GM12878 (cell line): ENCODE measurements at regions not wholly inside any gene's neighbourhood (a gene's known extent, or its start where the extent isn't known, plus 50 kb on each side); places are given as distances from the start of the nearest gene placed in this dataset.
A peak's percentile ranks its signal among the peaks of the same experiment; 100 is the strongest.

Source experiments
- ATAC-seq: fragments of 200-7000 bp; cut with Tn5 transposase; 3 replicates; pipeline ENCODE4 v1.9.1; 2020; ENCODE audit warnings: mild to moderate bottlenecking, moderate library complexity
- BruUV-seq: library from RNA; stranded (reverse); fragments of 400-500 nt; replicated peaks from 2 replicates; lab custom pipeline; 2021; lab: Mats Ljungman, UMichigan
- CTCF ChIA-PET: fragments of 300-600 bp; sonication (Branson Sonifier 250); formaldehyde crosslinking; extraction: SDS; loops from one replicate; lab custom pipeline; 2021; ENCODE audit warnings: inconsistent platforms; lab: Yijun Ruan, JAX
- POLR2A ChIA-PET: fragments of 350-600 bp; formaldehyde crosslinking; extraction: SDS; loops from one replicate; lab custom pipeline; 2021; ENCODE audit warnings: inconsistent platforms; lab: Charles Lee
- RAD21 ChIA-PET: fragments of 300-600 bp; sonication (Branson Sonifier 250); formaldehyde crosslinking; loops from one replicate; lab custom pipeline; 2023; ENCODE audit warnings: antibody characterized with exemption; ENCODE audit not compliant: unreplicated experiment; lab: Charles Lee
- SMC1A ChIA-PET: fragments of 300-600 bp; sonication (Branson Sonifier 250); formaldehyde crosslinking; loops from one replicate; lab custom pipeline; 2023; ENCODE audit not compliant: unreplicated experiment, uncharacterized antibody; lab: Charles Lee
- DNase-seq: peaks from one replicate; pipeline ENCODE4 v3.0.0-alpha.2; 2011; ENCODE audit warnings: low read depth, low spot score
- FAIRE-seq: peaks from 3 replicates; lab custom pipeline; 2011; peaks lifted over from hg19 to GRCh38; lab: Jason Lieb, UNC
- H2AFZ ChIP-seq: 2 replicates; pipeline ENCODE4 v1.6.0; 2011; ENCODE audit warnings: low read depth, low read length, control low read depth; ENCODE audit not compliant: control insufficient read depth
- H3K27ac ChIP-seq: 2 replicates; pipeline ENCODE4 v1.5.1; 2011; ENCODE audit warnings: control low read depth; ENCODE audit not compliant: control insufficient read depth, insufficient read depth
- H3K27me3 ChIP-seq, 2 experiments: replicated peaks in 1 of 2; 2 replicates each; pipeline versions ENCODE4 v1.6.0 to v1.6.1; 2011; ENCODE audit warnings: low read length in 1 of 2; ENCODE audit not compliant: control insufficient read depth in 2 of 2, insufficient read depth in 2 of 2
- H3K36me3 ChIP-seq, 2 experiments: 2 replicates each; pipeline ENCODE4 v1.5.1; 2011; ENCODE audit warnings: low read length in 1 of 2; ENCODE audit not compliant: control insufficient read depth in 2 of 2, insufficient read depth in 2 of 2
- H3K4me1 ChIP-seq: 2 replicates; pipeline ENCODE4 v1.6.1; 2011; ENCODE audit warnings: mild to moderate bottlenecking, low read length, moderate library complexity, mixed read lengths; ENCODE audit not compliant: control insufficient read depth, insufficient read depth
- H3K4me2 ChIP-seq: 2 replicates; pipeline ENCODE4 v1.6.0; 2011; ENCODE audit warnings: control low read depth; ENCODE audit not compliant: control insufficient read depth, insufficient read depth
- H3K4me3 ChIP-seq: fragments of 200-600 bp; sonication (generic); 2 replicates; pipeline ENCODE4 v1.5.1; 2016
- H3K79me2 ChIP-seq: 2 replicates; pipeline ENCODE4 v1.6.0; 2011; ENCODE audit warnings: low read length; ENCODE audit not compliant: control insufficient read depth, insufficient read depth
- H3K9ac ChIP-seq: 2 replicates; pipeline ENCODE4 v1.8.0; 2011; ENCODE audit warnings: low read length, control low read depth, mixed read lengths; ENCODE audit not compliant: control insufficient read depth, insufficient read depth
- H3K9me3 ChIP-seq: replicated peaks from 3 replicates; pipeline ENCODE4 v1.5.1; 2011; ENCODE audit warnings: mild to moderate bottlenecking, low read length; ENCODE audit not compliant: control insufficient read depth, insufficient read depth
- H4K20me1 ChIP-seq: 2 replicates; pipeline ENCODE4 v1.6.0; 2011; ENCODE audit not compliant: control insufficient read depth, insufficient read depth
- BCL11A ChIP-seq: IDR thresholded peaks from 2 replicates; pipeline ENCODE4 v1.6.1; 2011; ENCODE audit warnings: low read depth, low read length
- CREM ChIP-seq: IDR thresholded peaks from 2 replicates; pipeline ENCODE4 v1.6.1; 2014; ENCODE audit warnings: antibody characterized with exemption, low read depth
- HDAC6 ChIP-seq: fragments of 200-600 bp; sonication (generic); IDR thresholded peaks from one replicate; pipeline ENCODE4 v1.8.0; 2017; ENCODE audit warnings: antibody characterized with exemption; ENCODE audit not compliant: unreplicated experiment
- KLF5 ChIP-seq: fragments of 450-650 bp; IDR thresholded peaks from 2 replicates; pipeline ENCODE4 v1.6.1; 2014; ENCODE audit warnings: mild to moderate bottlenecking; ENCODE audit not compliant: partially characterized antibody
- MXI1 ChIP-seq: fragments of 150-350 bp; IDR thresholded peaks from 2 replicates; pipeline ENCODE4 v1.6.1; 2011; ENCODE audit warnings: low read depth, mild to moderate bottlenecking, inconsistent platforms, low read length, improper control_type of control experiment
- POLR2AphosphoS2 ChIP-seq: IDR thresholded peaks from 2 replicates; pipeline ENCODE4 v1.6.1; 2011; ENCODE audit warnings: low read depth, mild to moderate bottlenecking, low read length, improper control_type of control experiment, moderate library complexity
- SMC3 ChIP-seq: IDR thresholded peaks from 2 replicates; pipeline ENCODE4 v1.6.1; 2011; ENCODE audit warnings: low read length, improper control_type of control experiment, borderline replicate concordance
- YY1 ChIP-seq: IDR thresholded peaks from 2 replicates; pipeline ENCODE4 v1.6.1; 2011; ENCODE audit warnings: low read depth, mild to moderate bottlenecking, low read length
- WGBS: methylation state at CpG from one replicate; pipeline ENCODE4 v1.1.6; 2016; ENCODE audit warnings: low lambda C conversion rate; ENCODE audit not compliant: insufficient replicate concordance, insufficient coverage; ENCODE audit errors: missing lambda C conversion rate; 5-methylcytosine and 5-hydroxymethylcytosine counted together
- in situ Hi-C: fragments of 300-500 bp; cut with MboI; formaldehyde crosslinking; loops from 9 replicates; pipeline ENCODE4 v1.14.3; 2018; ENCODE audit warnings: mixed read lengths
- intact Hi-C: fragments of 100-400 bp; cut with micrococcal nuclease; formaldehyde crosslinking; loops from one replicate; pipeline ENCODE4 v1.14.2; 2022; ENCODE audit not compliant: unreplicated experiment
- TF ChIP-seq, protein P1 (sequence below): fragments of 450-650 bp; IDR thresholded peaks from 2 replicates; pipeline ENCODE4 v1.6.1; 2017; ENCODE audit warnings: mild to moderate bottlenecking, moderate library complexity
- TF ChIP-seq, protein P2 (sequence below): fragments of 450-650 bp; conservative IDR thresholded peaks from 2 replicates; pipeline ENCODE4 v1.6.1; 2017; ENCODE audit warnings: mild to moderate bottlenecking, moderate library complexity
- TF ChIP-seq, protein P3 (sequence below): IDR thresholded peaks from 2 replicates; pipeline ENCODE4 v1.6.1; 2011; ENCODE audit warnings: low read depth, low read length, improper control_type of control experiment, borderline replicate concordance

DNA sequence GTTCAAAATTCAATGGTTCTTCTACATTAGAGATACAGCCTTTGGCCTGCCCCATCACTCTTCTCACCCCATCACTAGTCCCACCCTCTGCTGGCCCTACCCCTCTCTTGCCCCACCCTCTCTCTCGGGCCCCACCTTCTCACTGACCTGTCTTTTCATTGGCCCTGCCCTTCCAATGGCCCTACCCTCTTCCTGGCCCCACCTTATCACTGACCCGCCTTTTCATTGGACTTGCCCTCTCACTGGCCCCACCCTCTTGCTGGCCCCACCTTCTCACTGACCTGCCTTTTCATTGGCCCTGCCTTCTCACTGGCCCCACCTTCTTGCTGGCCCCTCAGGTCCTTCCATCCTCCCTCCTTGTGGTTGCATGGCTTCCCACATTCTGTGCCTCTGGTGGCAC is 107.2 kb upstream of the PLEKHG1 start:
- POLR2A ChIA-PET, result no interaction called here
- H3K27me3 ChIP-seq, result no peaks in the 10 kb centered on the region
- no peak overlapping the region for H2AFZ ChIP-seq
- SMC1A ChIA-PET, result interaction anchor here (0.6 to 1.0 kb wide), 2 partner anchors 82 to 107 kb away, joined by 3 to 4 read pairs; no protein-coding TSS in a partner anchor
- intact Hi-C loops, result no loop called here
- CTCF ChIA-PET, result no interaction called here
- no peak overlapping the region for H3K4me3 ChIP-seq
- no peaks in the 10 kb centered on the region for H3K79me2 ChIP-seq
- RAD21 ChIA-PET, result interaction anchor here (1.9 kb wide), 1 partner anchor 107 kb away, joined by 6 read pairs; the partner anchor contains the start of gene PLEKHG1
- FAIRE-seq (no peak), ATAC-seq (peak; percentile 56)
- no peak for TF ChIP-seq KLF5
- TF ChIP-seq CREM, result no peak
- no peak for TF ChIP-seq YY1
- TF ChIP-seq, all 136 proteins: peak for 0
- DNase-seq, result no peak
- no peak overlapping the region for H3K9ac ChIP-seq
- WGBS, result 85% methylated on average over 2 of the region's 2 CpGs
- H3K4me2 ChIP-seq, result no peak overlapping the region
- no peak overlapping the region for H3K27ac ChIP-seq
- peaks cover 1% of the 10 kb centered on the region; the same call in 1 of the 3 replicates for H3K9me3 ChIP-seq
- in situ Hi-C loops, result no loop called here
- H4K20me1 ChIP-seq, result no peaks in the 10 kb centered on the region
- no peaks in the 10 kb centered on the region for H3K36me3 ChIP-seq
- H3K4me1 ChIP-seq, result peaks cover 4% of the 10 kb centered on the region; the same call in 1 of the 2 replicates
- no TSS peak for BruUV-seq

DNA sequence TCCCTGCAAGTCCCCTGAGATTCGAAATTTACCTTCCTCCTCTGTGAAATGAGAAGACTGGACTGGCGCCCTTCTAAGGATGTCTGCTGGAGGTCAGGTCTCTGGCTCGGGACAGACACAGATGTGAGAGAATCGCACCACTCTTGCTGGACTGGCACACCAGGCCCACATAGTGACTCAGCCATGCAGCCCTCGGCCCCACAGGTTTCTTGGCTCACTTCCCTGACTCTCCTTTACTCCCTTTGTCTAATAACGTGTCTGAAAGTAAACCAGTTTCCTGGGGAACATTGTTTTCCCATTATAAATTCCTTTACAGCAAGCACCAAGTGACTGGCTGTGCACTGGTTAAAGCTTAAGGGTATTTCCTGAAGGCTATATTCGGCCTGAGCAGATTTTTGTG is 106.7 kb upstream of the PLEKHG1 start:
- Histone ChIP-seq H3K79me2 (no peaks in the 10 kb centered on the region), H3K27me3 (no peaks in the 10 kb centered on the region), H3K9me3 (peaks cover 1% of the 10 kb centered on the region; the same call in 1 of the 3 replicates), H3K36me3 (no peaks in the 10 kb centered on the region), H2AFZ (no peak overlapping the region), H3K4me3 (no peak overlapping the region), H3K9ac (no peak overlapping the region), H4K20me1 (no peaks in the 10 kb centered on the region), H3K4me1 (peaks cover 4% of the 10 kb centered on the region; the same call in 1 of the 2 replicates), H3K4me2 (no peak overlapping the region), H3K27ac (no peak overlapping the region)
- no peak for DNase-seq
- no peak for ATAC-seq
- ChIA-PET SMC1A (interaction anchor here (0.6 to 1.0 kb wide), 2 partner anchors 82 to 106 kb away, joined by 3 to 4 read pairs; no protein-coding TSS in a partner anchor), CTCF (no interaction called here), RAD21 (no interaction called here), POLR2A (no interaction called here)
- in situ Hi-C loops, result no loop called here
- intact Hi-C loops, result no loop called here
- 32% methylated on average over 7 of the region's 7 CpGs for WGBS
- no TSS peak for BruUV-seq
- FAIRE-seq, result no peak
- no peak for TF ChIP-seq MXI1
- no peak for TF ChIP-seq SMC3
- TF ChIP-seq, protein P1, sequence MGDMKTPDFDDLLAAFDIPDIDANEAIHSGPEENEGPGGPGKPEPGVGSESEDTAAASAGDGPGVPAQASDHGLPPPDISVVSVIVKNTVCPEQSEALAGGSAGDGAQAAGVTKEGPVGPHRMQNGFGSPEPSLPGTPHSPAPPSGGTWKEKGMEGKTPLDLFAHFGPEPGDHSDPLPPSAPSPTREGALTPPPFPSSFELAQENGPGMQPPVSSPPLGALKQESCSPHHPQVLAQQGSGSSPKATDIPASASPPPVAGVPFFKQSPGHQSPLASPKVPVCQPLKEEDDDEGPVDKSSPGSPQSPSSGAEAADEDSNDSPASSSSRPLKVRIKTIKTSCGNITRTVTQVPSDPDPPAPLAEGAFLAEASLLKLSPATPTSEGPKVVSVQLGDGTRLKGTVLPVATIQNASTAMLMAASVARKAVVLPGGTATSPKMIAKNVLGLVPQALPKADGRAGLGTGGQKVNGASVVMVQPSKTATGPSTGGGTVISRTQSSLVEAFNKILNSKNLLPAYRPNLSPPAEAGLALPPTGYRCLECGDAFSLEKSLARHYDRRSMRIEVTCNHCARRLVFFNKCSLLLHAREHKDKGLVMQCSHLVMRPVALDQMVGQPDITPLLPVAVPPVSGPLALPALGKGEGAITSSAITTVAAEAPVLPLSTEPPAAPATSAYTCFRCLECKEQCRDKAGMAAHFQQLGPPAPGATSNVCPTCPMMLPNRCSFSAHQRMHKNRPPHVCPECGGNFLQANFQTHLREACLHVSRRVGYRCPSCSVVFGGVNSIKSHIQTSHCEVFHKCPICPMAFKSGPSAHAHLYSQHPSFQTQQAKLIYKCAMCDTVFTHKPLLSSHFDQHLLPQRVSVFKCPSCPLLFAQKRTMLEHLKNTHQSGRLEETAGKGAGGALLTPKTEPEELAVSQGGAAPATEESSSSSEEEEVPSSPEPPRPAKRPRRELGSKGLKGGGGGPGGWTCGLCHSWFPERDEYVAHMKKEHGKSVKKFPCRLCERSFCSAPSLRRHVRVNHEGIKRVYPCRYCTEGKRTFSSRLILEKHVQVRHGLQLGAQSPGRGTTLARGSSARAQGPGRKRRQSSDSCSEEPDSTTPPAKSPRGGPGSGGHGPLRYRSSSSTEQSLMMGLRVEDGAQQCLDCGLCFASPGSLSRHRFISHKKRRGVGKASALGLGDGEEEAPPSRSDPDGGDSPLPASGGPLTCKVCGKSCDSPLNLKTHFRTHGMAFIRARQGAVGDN, result no peak
- TF ChIP-seq POLR2AphosphoS2, result no peak
- TF ChIP-seq HDAC6, result no peak
- TF ChIP-seq, protein P2, sequence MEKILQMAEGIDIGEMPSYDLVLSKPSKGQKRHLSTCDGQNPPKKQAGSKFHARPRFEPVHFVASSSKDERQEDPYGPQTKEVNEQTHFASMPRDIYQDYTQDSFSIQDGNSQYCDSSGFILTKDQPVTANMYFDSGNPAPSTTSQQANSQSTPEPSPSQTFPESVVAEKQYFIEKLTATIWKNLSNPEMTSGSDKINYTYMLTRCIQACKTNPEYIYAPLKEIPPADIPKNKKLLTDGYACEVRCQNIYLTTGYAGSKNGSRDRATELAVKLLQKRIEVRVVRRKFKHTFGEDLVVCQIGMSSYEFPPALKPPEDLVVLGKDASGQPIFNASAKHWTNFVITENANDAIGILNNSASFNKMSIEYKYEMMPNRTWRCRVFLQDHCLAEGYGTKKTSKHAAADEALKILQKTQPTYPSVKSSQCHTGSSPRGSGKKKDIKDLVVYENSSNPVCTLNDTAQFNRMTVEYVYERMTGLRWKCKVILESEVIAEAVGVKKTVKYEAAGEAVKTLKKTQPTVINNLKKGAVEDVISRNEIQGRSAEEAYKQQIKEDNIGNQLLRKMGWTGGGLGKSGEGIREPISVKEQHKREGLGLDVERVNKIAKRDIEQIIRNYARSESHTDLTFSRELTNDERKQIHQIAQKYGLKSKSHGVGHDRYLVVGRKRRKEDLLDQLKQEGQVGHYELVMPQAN, result no peak
- TF ChIP-seq, protein P3, sequence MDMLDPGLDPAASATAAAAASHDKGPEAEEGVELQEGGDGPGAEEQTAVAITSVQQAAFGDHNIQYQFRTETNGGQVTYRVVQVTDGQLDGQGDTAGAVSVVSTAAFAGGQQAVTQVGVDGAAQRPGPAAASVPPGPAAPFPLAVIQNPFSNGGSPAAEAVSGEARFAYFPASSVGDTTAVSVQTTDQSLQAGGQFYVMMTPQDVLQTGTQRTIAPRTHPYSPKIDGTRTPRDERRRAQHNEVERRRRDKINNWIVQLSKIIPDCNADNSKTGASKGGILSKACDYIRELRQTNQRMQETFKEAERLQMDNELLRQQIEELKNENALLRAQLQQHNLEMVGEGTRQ, result no peak
- TF ChIP-seq BCL11A, result no peak
